Prostate gland (tissue), 2 donors: ENCODE measurements at regions not wholly inside any gene's neighbourhood (a gene's known extent, or its start where the extent isn't known, plus 50 kb on each side); places are given as distances from the start of the nearest gene placed in this dataset.

Experiments used
- DNase-seq: peaks from one replicate; pipeline ENCODE4 v3.0.0-alpha.2; 2019; ENCODE audit warnings: low spot score
- H3K27ac ChIP-seq, 2 donors: fragments of 200-600 bp; sonication (generic); 2 replicates each; pipeline ENCODE4 v1.5.1; 2017 to 2019
- H3K27me3 ChIP-seq: fragments of 200-600 bp; sonication (generic); replicated peaks from 2 replicates; pipeline ENCODE4 v1.5.1; 2019; ENCODE audit not compliant: insufficient read depth
- H3K36me3 ChIP-seq, 2 donors: fragments of 200-600 bp; sonication (generic); 1 replicate in 1 of 2; 2 replicates in 1 of 2; pipeline versions ENCODE4 v1.5.1 to v1.8.1; 2017 to 2019
- H3K4me1 ChIP-seq: fragments of 200-600 bp; sonication (generic); replicated peaks from 2 replicates; pipeline ENCODE4 v1.5.1; 2019
- H3K4me3 ChIP-seq, 2 donors: fragments of 200-600 bp; sonication (generic); 2 replicates each; pipeline ENCODE4 v1.5.1; 2017 to 2019
- H3K9me3 ChIP-seq: fragments of 200-600 bp; sonication (generic); 2 replicates; pipeline ENCODE4 v1.5.1; 2017
- CTCF ChIP-seq, 4 experiments: fragments of 200-600 bp in 2 of 4; fragments of 450-650 bp in 2 of 4; sonication (generic) in 2 of 4; IDR thresholded peaks; 1 replicate in 3 of 4; 2 replicates in 1 of 4; pipeline ENCODE4 v1.5.1; 2016 to 2019; ENCODE audit warnings: antibody characterized with exemption in 4 of 4, mild to moderate bottlenecking in 2 of 4, moderate library complexity in 2 of 4
- POLR2A ChIP-seq: fragments of 450-650 bp; IDR thresholded peaks from one replicate; pipeline ENCODE4 v1.6.1; 2016; ENCODE audit warnings: antibody characterized with exemption, mild to moderate bottlenecking
- POLR2AphosphoS5 ChIP-seq: sonication (generic); formaldehyde crosslinking; IDR thresholded peaks from one replicate; pipeline ENCODE4 v1.6.1; 2017; ENCODE audit warnings: antibody characterized with exemption
- WGBS: methylation state at CpG from one replicate; pipeline ENCODE4 v1.1.5; 2018; 5-methylcytosine and 5-hydroxymethylcytosine counted together
- intact Hi-C: fragments of 100-400 bp; cut with DNase I; formaldehyde crosslinking; loops from one replicate; pipeline ENCODE4 v1.14.2; 2022

GRCh38 chr2:104429639-104430358 is 424.1 kb upstream of the POU3F3 start:
- Histone ChIP-seq H3K27me3 (no peaks in the 10 kb centered on the region), H3K9me3 (no peaks in the 10 kb centered on the region), H3K36me3 (no peaks in the 10 kb centered on the region), H3K4me1 (no peaks in the 10 kb centered on the region), H3K4me3 (no peak overlapping the region), H3K27ac (no peak overlapping the region)
- 92% methylated on average over 8 of the region's 8 CpGs for WGBS
- TF ChIP-seq CTCF (IDR thresholded peaks at IDR 0.05) (no peak), POLR2AphosphoS5 (no peak), POLR2A (no peak)
- DNase-seq, result no peak
- intact Hi-C loops, result no loop called here

- intact Hi-C loops, result no loop called here
- 89% methylated on average over 10 of the region's 10 CpGs for WGBS
- DNase-seq, result no peak
- H3K4me3 ChIP-seq, result no peak overlapping the region
- no peaks in the 10 kb centered on the region for H3K27me3 ChIP-seq
- no peaks in the 10 kb centered on the region for H3K36me3 ChIP-seq
- H3K27ac ChIP-seq, result no peak overlapping the region
- H3K9me3 ChIP-seq, result no peaks in the 10 kb centered on the region
- H3K4me1 ChIP-seq, result no peaks in the 10 kb centered on the region
- TF ChIP-seq POLR2AphosphoS5 (no peak), CTCF (IDR thresholded peaks at IDR 0.05) (no peak), POLR2A (no peak)
These were observed 423.6 kb upstream of the POU3F3 start for GRCh38 chr2:104430359-104430740.

GRCh38 chr2:104430852-104431251 is 423.1 kb upstream of the POU3F3 start:
- TF ChIP-seq POLR2AphosphoS5, result no peak
- H3K4me1 ChIP-seq, result no peaks in the 10 kb centered on the region
- intact Hi-C loops, result no loop called here
- no peak overlapping the region for H3K4me3 ChIP-seq
- WGBS, result 89% methylated on average over 7 of the region's 7 CpGs
- H3K36me3 ChIP-seq, result no peaks in the 10 kb centered on the region
- H3K9me3 ChIP-seq, result no peaks in the 10 kb centered on the region
- H3K27me3 ChIP-seq, result no peaks in the 10 kb centered on the region
- no peak for DNase-seq
- H3K27ac ChIP-seq, result no peak overlapping the region

GRCh38 chr2:104431701-104432121 is 422.2 kb upstream of the POU3F3 start:
- intact Hi-C loops, result no loop called here
- Histone ChIP-seq H3K9me3 (no peaks in the 10 kb centered on the region), H3K4me1 (no peaks in the 10 kb centered on the region), H3K27me3 (no peaks in the 10 kb centered on the region), H3K4me3 (no peak overlapping the region), H3K27ac (no peak overlapping the region), H3K36me3 (no peaks in the 10 kb centered on the region)
- WGBS, result 17% methylated on average over 7 of the region's 7 CpGs
- DNase-seq, result no peak
- TF ChIP-seq CTCF (IDR thresholded peaks at IDR 0.05), result no peak
- TF ChIP-seq POLR2AphosphoS5, result peak; percentile 18

GRCh38 chr2:104432401-104432800 is 421.5 kb upstream of the POU3F3 start:
- Histone ChIP-seq H3K36me3 (no peaks in the 10 kb centered on the region), H3K4me1 (no peaks in the 10 kb centered on the region), H3K4me3 (no peak overlapping the region), H3K9me3 (no peaks in the 10 kb centered on the region), H3K27me3 (no peaks in the 10 kb centered on the region), H3K27ac (no peak overlapping the region)
- 44% methylated on average over 5 of the region's 5 CpGs for WGBS
- TF ChIP-seq CTCF (IDR thresholded peaks at IDR 0.05), result no peak
- no peak for TF ChIP-seq POLR2A
- no peak for TF ChIP-seq POLR2AphosphoS5
- DNase-seq, result no peak
- intact Hi-C loops, result no loop called here
